Gastrocnemius medialis (tissue), 4 donors: ENCODE measurements at regions not wholly inside any gene's neighbourhood (a gene's known extent, or its start where the extent isn't known, plus 50 kb on each side); places are given as distances from the start of the nearest gene placed in this dataset.

Experiments
- CTCF ChIP-seq, 5 experiments: fragments of 450-650 bp in 3 of 5; fragments of 200-600 bp in 2 of 5; sonication (generic) in 2 of 5; IDR thresholded peaks in 4 of 5; conservative IDR thresholded peaks in 1 of 5; 1 replicate in 4 of 5; 2 replicates in 1 of 5; pipeline ENCODE4 v1.5.1; 2016 to 2019; ENCODE audit warnings: antibody characterized with exemption in 5 of 5, mild to moderate bottlenecking in 3 of 5, moderate library complexity in 3 of 5
- POLR2A ChIP-seq, 2 donors: fragments of 450-650 bp; IDR thresholded peaks; one replicate each; pipeline ENCODE4 v1.6.1; 2017; ENCODE audit warnings: antibody characterized with exemption in 2 of 2, mild to moderate bottlenecking in 2 of 2, moderate library complexity in 2 of 2

GRCh38 chr13:72043366-72043765, 176.4 kb upstream of the DACH1 start:
- TF ChIP-seq POLR2A (IDR thresholded peaks at IDR 0.05), result no peak
- TF ChIP-seq CTCF (IDR thresholded peaks at IDR 0.05 in 4 of 5, conservative IDR thresholded peaks at IDR 0.05 in 1 of 5), result no peak
